Neural cell (in vitro differentiated cells): ENCODE measurements at regions not wholly inside any gene's neighbourhood (a gene's known extent, or its start where the extent isn't known, plus 50 kb on each side); places are given as distances from the start of the nearest gene placed in this dataset.

Experiments used
- EP300 ChIP-seq: fragments of 450-650 bp; conservative IDR thresholded peaks from 2 replicates; pipeline ENCODE4 v1.6.1; 2014; ENCODE audit warnings: antibody characterized with exemption, mild to moderate bottlenecking, moderate library complexity; ENCODE audit not compliant: poor library complexity, severe bottlenecking
- EZH2 ChIP-seq: fragments of 200-600, 300-800 bp; shearing (Covaris generic), sonication (generic); IDR thresholded peaks from 2 replicates; pipeline ENCODE4 v1.6.1; 2014; ENCODE audit warnings: antibody characterized with exemption, low read length, borderline replicate concordance, mild to moderate bottlenecking; ENCODE audit not compliant: insufficient read depth, poor library complexity, severe bottlenecking
- RAD21 ChIP-seq: fragments of 450-650 bp; conservative IDR thresholded peaks from 2 replicates; pipeline ENCODE4 v1.6.1; 2014; ENCODE audit warnings: antibody characterized with exemption, mild to moderate bottlenecking, moderate library complexity
- TF ChIP-seq, protein P1 (sequence below): fragments of 450-650 bp; IDR thresholded peaks from 2 replicates; pipeline ENCODE4 v1.5.1; 2014; ENCODE audit warnings: antibody characterized with exemption, mild to moderate bottlenecking, moderate library complexity; ENCODE audit not compliant: poor library complexity, severe bottlenecking
- TF ChIP-seq, protein P2 (sequence below): IDR thresholded peaks from 2 replicates; pipeline ENCODE4 v1.6.1; 2012; ENCODE audit warnings: borderline replicate concordance

DNA sequence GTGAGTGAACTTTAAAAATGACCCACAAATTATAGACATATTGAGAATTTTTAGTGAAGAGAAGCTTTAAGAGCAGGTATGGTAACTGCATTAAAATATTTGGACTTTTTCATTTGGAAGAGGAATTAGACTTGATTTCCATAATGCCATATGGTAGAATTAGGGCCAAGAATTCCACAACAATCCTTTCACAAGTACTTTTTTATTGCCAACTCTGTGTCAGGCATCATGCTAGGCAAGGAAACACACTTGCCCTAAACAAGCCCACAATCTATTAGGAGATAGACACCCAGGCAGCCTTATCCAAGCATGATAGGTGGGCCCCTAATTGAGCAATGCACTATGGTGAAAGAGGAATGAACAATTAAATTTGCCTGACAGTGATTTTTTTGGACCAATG is 353.0 kb downstream of the TGFB2 start:
- TF ChIP-seq RAD21, result no peak
- TF ChIP-seq, protein P1, sequence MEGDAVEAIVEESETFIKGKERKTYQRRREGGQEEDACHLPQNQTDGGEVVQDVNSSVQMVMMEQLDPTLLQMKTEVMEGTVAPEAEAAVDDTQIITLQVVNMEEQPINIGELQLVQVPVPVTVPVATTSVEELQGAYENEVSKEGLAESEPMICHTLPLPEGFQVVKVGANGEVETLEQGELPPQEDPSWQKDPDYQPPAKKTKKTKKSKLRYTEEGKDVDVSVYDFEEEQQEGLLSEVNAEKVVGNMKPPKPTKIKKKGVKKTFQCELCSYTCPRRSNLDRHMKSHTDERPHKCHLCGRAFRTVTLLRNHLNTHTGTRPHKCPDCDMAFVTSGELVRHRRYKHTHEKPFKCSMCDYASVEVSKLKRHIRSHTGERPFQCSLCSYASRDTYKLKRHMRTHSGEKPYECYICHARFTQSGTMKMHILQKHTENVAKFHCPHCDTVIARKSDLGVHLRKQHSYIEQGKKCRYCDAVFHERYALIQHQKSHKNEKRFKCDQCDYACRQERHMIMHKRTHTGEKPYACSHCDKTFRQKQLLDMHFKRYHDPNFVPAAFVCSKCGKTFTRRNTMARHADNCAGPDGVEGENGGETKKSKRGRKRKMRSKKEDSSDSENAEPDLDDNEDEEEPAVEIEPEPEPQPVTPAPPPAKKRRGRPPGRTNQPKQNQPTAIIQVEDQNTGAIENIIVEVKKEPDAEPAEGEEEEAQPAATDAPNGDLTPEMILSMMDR, result no peak
- no peak for TF ChIP-seq EP300
- TF ChIP-seq, protein P2, sequence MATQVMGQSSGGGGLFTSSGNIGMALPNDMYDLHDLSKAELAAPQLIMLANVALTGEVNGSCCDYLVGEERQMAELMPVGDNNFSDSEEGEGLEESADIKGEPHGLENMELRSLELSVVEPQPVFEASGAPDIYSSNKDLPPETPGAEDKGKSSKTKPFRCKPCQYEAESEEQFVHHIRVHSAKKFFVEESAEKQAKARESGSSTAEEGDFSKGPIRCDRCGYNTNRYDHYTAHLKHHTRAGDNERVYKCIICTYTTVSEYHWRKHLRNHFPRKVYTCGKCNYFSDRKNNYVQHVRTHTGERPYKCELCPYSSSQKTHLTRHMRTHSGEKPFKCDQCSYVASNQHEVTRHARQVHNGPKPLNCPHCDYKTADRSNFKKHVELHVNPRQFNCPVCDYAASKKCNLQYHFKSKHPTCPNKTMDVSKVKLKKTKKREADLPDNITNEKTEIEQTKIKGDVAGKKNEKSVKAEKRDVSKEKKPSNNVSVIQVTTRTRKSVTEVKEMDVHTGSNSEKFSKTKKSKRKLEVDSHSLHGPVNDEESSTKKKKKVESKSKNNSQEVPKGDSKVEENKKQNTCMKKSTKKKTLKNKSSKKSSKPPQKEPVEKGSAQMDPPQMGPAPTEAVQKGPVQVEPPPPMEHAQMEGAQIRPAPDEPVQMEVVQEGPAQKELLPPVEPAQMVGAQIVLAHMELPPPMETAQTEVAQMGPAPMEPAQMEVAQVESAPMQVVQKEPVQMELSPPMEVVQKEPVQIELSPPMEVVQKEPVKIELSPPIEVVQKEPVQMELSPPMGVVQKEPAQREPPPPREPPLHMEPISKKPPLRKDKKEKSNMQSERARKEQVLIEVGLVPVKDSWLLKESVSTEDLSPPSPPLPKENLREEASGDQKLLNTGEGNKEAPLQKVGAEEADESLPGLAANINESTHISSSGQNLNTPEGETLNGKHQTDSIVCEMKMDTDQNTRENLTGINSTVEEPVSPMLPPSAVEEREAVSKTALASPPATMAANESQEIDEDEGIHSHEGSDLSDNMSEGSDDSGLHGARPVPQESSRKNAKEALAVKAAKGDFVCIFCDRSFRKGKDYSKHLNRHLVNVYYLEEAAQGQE, result no peak
- TF ChIP-seq EZH2, result no peak
